Liver (tissue), 8 donors: ENCODE measurements at regions not wholly inside any gene's neighbourhood (a gene's known extent, or its start where the extent isn't known, plus 50 kb on each side); places are given as distances from the start of the nearest gene placed in this dataset.
A peak's percentile ranks its signal among the peaks of the same experiment; 100 is the strongest.

Experiments used
- DNase-seq: peaks from one replicate; pipeline ENCODE4 v3.0.0-alpha.2; 2017; ENCODE audit warnings: low spot score
- H3K27ac ChIP-seq, 2 donors: one replicate each; pipeline ENCODE4 v1.7.0; 2013; ENCODE audit warnings: inconsistent platforms in 2 of 2, low read length in 2 of 2, control low read depth in 1 of 2, low read depth in 1 of 2, mild to moderate bottlenecking in 1 of 2
- H3K27me3 ChIP-seq, 4 donors: one replicate each; pipeline versions ENCODE4 v1.6.1 to v1.7.0; 2013; ENCODE audit warnings: low read length in 3 of 4, inconsistent platforms in 1 of 4, mild to moderate bottlenecking in 1 of 4, moderate library complexity in 1 of 4; ENCODE audit not compliant: control insufficient read depth in 4 of 4, insufficient read depth in 4 of 4
- H3K36me3 ChIP-seq, 4 donors: one replicate each; pipeline versions ENCODE4 v1.6.1 to v1.7.0; 2013; ENCODE audit warnings: low read length in 3 of 4, mild to moderate bottlenecking in 3 of 4, low read depth in 1 of 4, moderate library complexity in 1 of 4; ENCODE audit not compliant: control insufficient read depth in 4 of 4, insufficient read depth in 3 of 4
- H3K4me1 ChIP-seq, 4 donors: one replicate each; pipeline versions ENCODE4 v1.6.1 to v1.7.0; 2013; ENCODE audit warnings: low read length in 3 of 4, mild to moderate bottlenecking in 3 of 4, moderate library complexity in 1 of 4; ENCODE audit not compliant: control insufficient read depth in 4 of 4, insufficient read depth in 4 of 4
- H3K4me3 ChIP-seq, 3 donors: one replicate each; pipeline versions ENCODE4 v1.6.1 to v1.7.0; 2013; ENCODE audit warnings: low read length in 3 of 3, control low read depth in 1 of 3, low read depth in 1 of 3, mild to moderate bottlenecking in 1 of 3
- H3K9ac ChIP-seq, 2 donors: one replicate each; pipeline ENCODE4 v1.7.0; 2013; ENCODE audit warnings: low read length in 2 of 2, mild to moderate bottlenecking in 2 of 2, moderate library complexity in 2 of 2, control low read depth in 1 of 2, low read depth in 1 of 2
- H3K9me3 ChIP-seq, 4 donors: one replicate each; pipeline versions ENCODE4 v1.6.1 to v1.7.0; 2013; ENCODE audit warnings: low read length in 3 of 4; ENCODE audit not compliant: control insufficient read depth in 4 of 4
- ATF3 ChIP-seq: IDR thresholded peaks from 2 replicates; pipeline ENCODE4 v1.6.1; 2016; ENCODE audit warnings: antibody characterized with exemption
- CTCF ChIP-seq: fragments of 150-350 bp; IDR thresholded peaks from 2 replicates; pipeline ENCODE4 v1.5.1; 2017; ENCODE audit warnings: improper control_type of control experiment, low read depth, low read length; ENCODE audit not compliant: missing input control
- EGR1 ChIP-seq, 2 donors: IDR thresholded peaks; 2 replicates each; pipeline ENCODE4 v1.6.1; 2016 to 2018; ENCODE audit warnings: antibody characterized with exemption in 2 of 2, low read depth in 2 of 2
- FOXA1 ChIP-seq: IDR thresholded peaks from 2 replicates; pipeline ENCODE4 v1.6.1; 2016; ENCODE audit warnings: antibody characterized with exemption
- HNF4A ChIP-seq, 2 donors: conservative IDR thresholded peaks; 2 replicates each; pipeline ENCODE4 v1.6.1; 2016; ENCODE audit warnings: antibody characterized with exemption in 2 of 2, mild to moderate bottlenecking in 2 of 2
- HNF4G ChIP-seq: IDR thresholded peaks from 2 replicates; pipeline ENCODE4 v1.6.1; 2016; ENCODE audit warnings: antibody characterized with exemption
- JUND ChIP-seq, 2 donors: IDR thresholded peaks; 2 replicates each; pipeline ENCODE4 v1.6.1; 2016; ENCODE audit warnings: antibody characterized with exemption in 2 of 2
- NR2F2 ChIP-seq: IDR thresholded peaks from 2 replicates; pipeline ENCODE4 v1.6.1; 2016; ENCODE audit warnings: antibody characterized with exemption
- REST ChIP-seq: IDR thresholded peaks from 2 replicates; pipeline ENCODE4 v1.6.1; 2016; ENCODE audit warnings: antibody characterized with exemption, mild to moderate bottlenecking
- SP1 ChIP-seq: IDR thresholded peaks from 2 replicates; pipeline ENCODE4 v1.6.1; 2018; ENCODE audit warnings: antibody characterized with exemption, mild to moderate bottlenecking
- TAF1 ChIP-seq: conservative IDR thresholded peaks from 2 replicates; pipeline ENCODE4 v1.6.1; 2016; ENCODE audit warnings: antibody characterized with exemption, mild to moderate bottlenecking
- YY1 ChIP-seq: IDR thresholded peaks from 2 replicates; pipeline ENCODE4 v1.6.1; 2016; ENCODE audit warnings: antibody characterized with exemption, mild to moderate bottlenecking
- ZBTB33 ChIP-seq: IDR thresholded peaks from 2 replicates; pipeline ENCODE4 v1.6.1; 2016; ENCODE audit warnings: antibody characterized with exemption
- WGBS: extraction: QIAGEN DNeasy Blood & Tissue Kit; methylation state at CpG from one replicate; pipeline ENCODE4 v1.1.7; 2013; 5-methylcytosine and 5-hydroxymethylcytosine counted together
- donor health status: healthy.
- donor health status: healthy.
- donor health status: healthy.
- donor health status: healthy.
- donor health status: healthy.

GRCh38 chr5:145539201-145539600 is 295.9 kb downstream of the PRELID2 start:
- WGBS = 92% methylated on average over 2 of the region's 2 CpGs
- H3K9me3 ChIP-seq = no peaks in the 10 kb centered on the region
- H3K4me1 ChIP-seq = no peaks in the 10 kb centered on the region
- DNase-seq = no peak
- H3K27ac ChIP-seq = no peak overlapping the region
- no peak overlapping the region for H3K4me3 ChIP-seq
- no peaks in the 10 kb centered on the region for H3K36me3 ChIP-seq
- TF ChIP-seq TAF1 (no peak), SP1 (no peak), HNF4G (no peak), FOXA1 (no peak), EGR1 (IDR thresholded peaks at IDR 0.05; ENCODE audit: low read depth in 2 of 2) (no peak), REST (no peak), ATF3 (no peak), JUND (IDR thresholded peaks at IDR 0.05) (no peak), ZBTB33 (no peak), CTCF (no peak), YY1 (no peak)
- H3K9ac ChIP-seq = no peak overlapping the region
- H3K27me3 ChIP-seq = no peaks in the 10 kb centered on the region

GRCh38 chr5:145536133-145536532 is 299.0 kb downstream of the PRELID2 start:
- no peaks in the 10 kb centered on the region for H3K27me3 ChIP-seq
- no peak overlapping the region for H3K9ac ChIP-seq
- H3K27ac ChIP-seq = no peak overlapping the region
- DNase-seq = no peak
- H3K4me3 ChIP-seq = no peak overlapping the region
- TF ChIP-seq HNF4A (conservative IDR thresholded peaks at IDR 0.05) (peak in 1 of 2 donors; percentile 4), NR2F2 (no peak)
- no peaks in the 10 kb centered on the region for H3K4me1 ChIP-seq
- H3K36me3 ChIP-seq = no peaks in the 10 kb centered on the region
- WGBS = 79% methylated on average over 4 of the region's 4 CpGs
- H3K9me3 ChIP-seq = no peaks in the 10 kb centered on the region
